OCI-LY1 (cell line): ENCODE measurements at regions not wholly inside any gene's neighbourhood (a gene's known extent, or its start where the extent isn't known, plus 50 kb on each side); places are given as distances from the start of the nearest gene placed in this dataset.

Source experiments
- H2AFZ ChIP-seq: fragments of 200-600 bp; sonication (generic), shearing (Covaris generic); 2 replicates; pipeline ENCODE4 v1.6.0; 2014; ENCODE audit warnings: antibody characterized with exemption, mild to moderate bottlenecking, low read length
- H3F3A ChIP-seq: fragments of 200-600 bp; sonication (generic), shearing (Covaris generic); 2 replicates; pipeline ENCODE4 v1.6.0; 2014; ENCODE audit warnings: mild to moderate bottlenecking, antibody characterized with exemption, low read length, moderate library complexity; ENCODE audit not compliant: insufficient read depth
- H3K27ac ChIP-seq: fragments of 200-600 bp; sonication (generic); 2 replicates; pipeline ENCODE4 v1.5.1; 2014; ENCODE audit warnings: low read length, mixed run types, mild to moderate bottlenecking, low read depth; ENCODE audit not compliant: poor library complexity, severe bottlenecking
- H3K27me3 ChIP-seq: fragments of 200-600 bp; sonication (generic); 2 replicates; pipeline ENCODE4 v1.6.0; 2014; ENCODE audit warnings: antibody characterized with exemption, mild to moderate bottlenecking, low read length, moderate library complexity; ENCODE audit not compliant: insufficient read depth
- H3K36me3 ChIP-seq: fragments of 200-600 bp; sonication (generic); 2 replicates; pipeline ENCODE4 v1.6.1; 2014; ENCODE audit warnings: mild to moderate bottlenecking, antibody characterized with exemption, low read length, moderate library complexity, mixed read lengths; ENCODE audit not compliant: insufficient read depth
- H3K4me1 ChIP-seq: fragments of 200-600 bp; sonication (generic); 2 replicates; pipeline ENCODE4 v1.5.1; 2014; ENCODE audit warnings: mild to moderate bottlenecking, low read length, moderate library complexity; ENCODE audit not compliant: insufficient read depth, severe bottlenecking
- H3K4me2 ChIP-seq: fragments of 200-600 bp; sonication (generic), shearing (Covaris generic); 2 replicates; pipeline ENCODE4 v1.6.1; 2014; ENCODE audit warnings: low read length
- H3K4me3 ChIP-seq: fragments of 200-600 bp; sonication (generic); 2 replicates; pipeline ENCODE4 v1.5.1; 2014; ENCODE audit warnings: low read length, low read depth, mild to moderate bottlenecking, mixed read lengths; ENCODE audit not compliant: poor library complexity, severe bottlenecking
- H3K79me2 ChIP-seq: fragments of 200-600 bp; shearing (Covaris generic); 2 replicates; pipeline ENCODE4 v1.6.1; 2016; ENCODE audit warnings: mixed run types, low read length, mixed read lengths; ENCODE audit not compliant: insufficient read depth
- H3K9ac ChIP-seq: fragments of 200-600 bp; sonication (generic), shearing (Covaris generic); 2 replicates; pipeline ENCODE4 v1.6.1; 2014; ENCODE audit warnings: mild to moderate bottlenecking, low read length, mixed read lengths
- H3K9me2 ChIP-seq: fragments of 200-600 bp; sonication (generic), shearing (Covaris generic); 2 replicates; pipeline ENCODE4 v1.6.1; 2014; ENCODE audit warnings: low read depth, mild to moderate bottlenecking, low read length, mixed read lengths
- H3K9me3 ChIP-seq: fragments of 200-600 bp; shearing (Covaris generic); 2 replicates; pipeline ENCODE4 v1.6.1; 2014; ENCODE audit warnings: low read length, mixed read lengths
- H4K20me1 ChIP-seq: fragments of 200-600 bp; sonication (generic), shearing (Covaris generic); 2 replicates; pipeline ENCODE4 v1.6.0; 2016; ENCODE audit warnings: mild to moderate bottlenecking, low read length; ENCODE audit not compliant: insufficient read depth
- CTCF ChIP-seq: fragments of 200-600 bp; sonication (generic), shearing (Covaris generic); IDR thresholded peaks from 2 replicates; pipeline ENCODE4 v1.5.1; 2017; ENCODE audit warnings: mild to moderate bottlenecking, antibody characterized with exemption, low read length, moderate library complexity, mixed read lengths
- EZH2 ChIP-seq: fragments of 200-600 bp; sonication (generic), shearing (Covaris generic); IDR thresholded peaks from 2 replicates; pipeline ENCODE4 v1.8.0; 2017; ENCODE audit warnings: borderline replicate concordance, mixed run types, mild to moderate bottlenecking, antibody characterized with exemption, low read length, moderate library complexity, mixed read lengths

GRCh38 chr13:47190696-47191305 is 293.9 kb upstream of the HTR2A start:
- no peaks in the 10 kb centered on the region for H3F3A ChIP-seq
- H4K20me1 ChIP-seq: no peaks in the 10 kb centered on the region
- H3K9me2 ChIP-seq: no peaks in the 10 kb centered on the region
- no peaks in the 10 kb centered on the region for H3K27me3 ChIP-seq
- H3K4me2 ChIP-seq: no peak overlapping the region
- no peaks in the 10 kb centered on the region for H3K9me3 ChIP-seq
- no peak overlapping the region for H3K9ac ChIP-seq
- H3K79me2 ChIP-seq: no peaks in the 10 kb centered on the region
- H2AFZ ChIP-seq: no peak overlapping the region
- H3K27ac ChIP-seq: no peak overlapping the region
- no peaks in the 10 kb centered on the region for H3K36me3 ChIP-seq
- H3K4me3 ChIP-seq: no peak overlapping the region
- TF ChIP-seq EZH2: no peak
- no peak for TF ChIP-seq CTCF
- H3K4me1 ChIP-seq: no peaks in the 10 kb centered on the region

GRCh38 chr13:47188802-47189201 is 291.9 kb upstream of the HTR2A start:
- H4K20me1 ChIP-seq: no peaks in the 10 kb centered on the region
- no peaks in the 10 kb centered on the region for H3F3A ChIP-seq
- no peaks in the 10 kb centered on the region for H3K9me2 ChIP-seq
- H3K4me1 ChIP-seq: no peaks in the 10 kb centered on the region
- no peak overlapping the region for H3K27ac ChIP-seq
- no peak overlapping the region for H3K9ac ChIP-seq
- no peaks in the 10 kb centered on the region for H3K9me3 ChIP-seq
- H3K4me2 ChIP-seq: no peak overlapping the region
- no peak overlapping the region for H3K4me3 ChIP-seq
- TF ChIP-seq EZH2: no peak
- TF ChIP-seq CTCF: no peak
- H3K79me2 ChIP-seq: no peaks in the 10 kb centered on the region
- no peaks in the 10 kb centered on the region for H3K36me3 ChIP-seq
- H3K27me3 ChIP-seq: no peaks in the 10 kb centered on the region
- no peak overlapping the region for H2AFZ ChIP-seq

- H2AFZ ChIP-seq: no peak overlapping the region
- no peaks in the 10 kb centered on the region for H3F3A ChIP-seq
- H3K9me3 ChIP-seq: no peaks in the 10 kb centered on the region
- H3K79me2 ChIP-seq: no peaks in the 10 kb centered on the region
- no peak overlapping the region for H3K4me2 ChIP-seq
- H3K9ac ChIP-seq: no peak overlapping the region
- H3K4me1 ChIP-seq: no peaks in the 10 kb centered on the region
- no peaks in the 10 kb centered on the region for H3K27me3 ChIP-seq
- no peaks in the 10 kb centered on the region for H4K20me1 ChIP-seq
- no peaks in the 10 kb centered on the region for H3K36me3 ChIP-seq
- no peak overlapping the region for H3K27ac ChIP-seq
- TF ChIP-seq EZH2 (no peak), CTCF (no peak)
- no peaks in the 10 kb centered on the region for H3K9me2 ChIP-seq
- no peak overlapping the region for H3K4me3 ChIP-seq
Observed at GRCh38 chr13:47186471-47186870, 289.6 kb upstream of the HTR2A start.
